ENCODE measurements at regions not wholly inside any gene's neighbourhood (a gene's known extent, or its start where the extent isn't known, plus 50 kb on each side); places are given as distances from the start of the nearest gene placed in this dataset.

- H3K9me3 ChIP-seq (ENCODE audit: low read length), result no peaks in the 10 kb centered on the region
- WGBS (ENCODE audit: low lambda C conversion rate), result 13% methylated on average over 12 of the region's 12 CpGs
- no peak overlapping the region for H3K27ac ChIP-seq (ENCODE audit: extremely low read length, insufficient read depth, low read length)
- no peak for DNase-seq (ENCODE audit: low spot score)
- no peaks in the 10 kb centered on the region for H3K36me3 ChIP-seq (replicated peaks in 1 of 2; ENCODE audit: control insufficient read depth in 1 of 2, insufficient read depth in 2 of 2, low read length in 2 of 2)
- H4K20me1 ChIP-seq (ENCODE audit: insufficient read depth, low read length), result no peaks in the 10 kb centered on the region
- H3K79me2 ChIP-seq (ENCODE audit: insufficient read depth, low read length), result no peaks in the 10 kb centered on the region
- H3K4me1 ChIP-seq (ENCODE audit: insufficient read depth, low read length), result no peaks in the 10 kb centered on the region
- no peak overlapping the region for H3K4me2 ChIP-seq (ENCODE audit: low read depth, low read length)
- no peak overlapping the region for H3K4me3 ChIP-seq (replicated peaks in 1 of 3; ENCODE audit: insufficient read depth in 1 of 3, low read depth in 2 of 3, low read length in 3 of 3)
- ChIA-PET CTCF (ENCODE audit: low intra/inter-chr PET ratio, low total read pairs) (no interaction called here), POLR2A (no interaction called here)
- no peak for FAIRE-seq
- H3K9ac ChIP-seq (ENCODE audit: insufficient read depth, low read depth, low read length), result no peak overlapping the region
- no peak overlapping the region for H2AFZ ChIP-seq (ENCODE audit: low read length)
- in situ Hi-C loops (cut with HindIII; ENCODE audit: extremely low pct_ligation_motif_present, low pct_unique_long_range_greater_than_20kb) (no loop called here), intact Hi-C loops (cut with micrococcal nuclease; ENCODE audit: unreplicated experiment) (no loop called here)
- TF ChIP-seq BCLAF1 (IDR thresholded peaks at IDR 0.05) (no peak), PRMT3 (CRISPR knock-in tag; IDR thresholded peaks at IDR 0.05; ENCODE audit: borderline replicate concordance, low read depth) (no peak), SIX4 (CRISPR knock-in tag; IDR thresholded peaks at IDR 0.05) (no peak)
- H3K27me3 ChIP-seq (ENCODE audit: control insufficient read depth in 1 of 2, insufficient read depth in 2 of 2, low read length in 2 of 2), result no peaks in the 10 kb centered on the region; a peak in 1 of 5 replicates
- ATAC-seq, result no peak
- no TSS peak for BruUV-seq (replicated peaks)
Measured at GRCh38 chr9:16985559-16986348, 115.3 kb upstream of the BNC2 start.

- Histone ChIP-seq H4K20me1 (ENCODE audit: insufficient read depth, low read length) (no peaks in the 10 kb centered on the region), H3K9ac (ENCODE audit: insufficient read depth, low read depth, low read length) (no peak overlapping the region), H3K36me3 (replicated peaks in 1 of 2; ENCODE audit: control insufficient read depth in 1 of 2, insufficient read depth in 2 of 2, low read length in 2 of 2) (no peaks in the 10 kb centered on the region), H3K79me2 (ENCODE audit: insufficient read depth, low read length) (no peaks in the 10 kb centered on the region), H3K27me3 (ENCODE audit: control insufficient read depth in 1 of 2, insufficient read depth in 2 of 2, low read length in 2 of 2) (no peaks in the 10 kb centered on the region), H3K4me3 (replicated peaks in 1 of 3; ENCODE audit: insufficient read depth in 1 of 3, low read depth in 2 of 3, low read length in 3 of 3) (no peak overlapping the region), H2AFZ (ENCODE audit: low read length) (no peak overlapping the region), H3K4me2 (ENCODE audit: low read depth, low read length) (no peak overlapping the region), H3K27ac (ENCODE audit: extremely low read length, insufficient read depth, low read length) (no peak overlapping the region), H3K4me1 (ENCODE audit: insufficient read depth, low read length) (no peaks in the 10 kb centered on the region), H3K9me3 (ENCODE audit: low read length) (no peaks in the 10 kb centered on the region)
- FAIRE-seq (no peak), ATAC-seq (no peak), DNase-seq (ENCODE audit: low spot score) (no peak)
- no TSS peak for BruUV-seq (replicated peaks)
- intact Hi-C loops (cut with micrococcal nuclease; ENCODE audit: unreplicated experiment), result no loop called here
- in situ Hi-C loops (cut with HindIII; ENCODE audit: extremely low pct_ligation_motif_present, low pct_unique_long_range_greater_than_20kb), result no loop called here
- whole genome bisulfite sequencing (ENCODE audit: low lambda C conversion rate), result 22% methylated on average over 11 of the region's 11 CpGs
- TF ChIP-seq CREB1 (IDR thresholded peaks at IDR 0.05), result peak; percentile 29; the same call in 1 of the 2 replicates
- no peak for TF ChIP-seq CREB1 (CRISPR knock-in tag; IDR thresholded peaks at IDR 0.05)
- TF ChIP-seq NR3C1 (CRISPR knock-in tag; IDR thresholded peaks at IDR 0.05), result no peak
- no peak for TF ChIP-seq RFX1 (IDR thresholded peaks at IDR 0.05)
- no peak for TF ChIP-seq AGO1 (IDR thresholded peaks at IDR 0.05; ENCODE audit: low read depth, low read length, poor library complexity, severe bottlenecking)
- ChIA-PET POLR2A (no interaction called here), CTCF (ENCODE audit: low intra/inter-chr PET ratio, low total read pairs) (no interaction called here)
Measured at GRCh38 chr9:16982780-16983310, 112.4 kb upstream of the BNC2 start.
